Ecto neural progenitor cell (in vitro differentiated cells): ENCODE measurements at regions not wholly inside any gene's neighbourhood (a gene's known extent, or its start where the extent isn't known, plus 50 kb on each side); places are given as distances from the start of the nearest gene placed in this dataset.

Experiments used
- DNase-seq: peaks from one replicate; pipeline ENCODE4 v3.0.0-alpha.2; 2018; ENCODE audit warnings: low spot score

DNA sequence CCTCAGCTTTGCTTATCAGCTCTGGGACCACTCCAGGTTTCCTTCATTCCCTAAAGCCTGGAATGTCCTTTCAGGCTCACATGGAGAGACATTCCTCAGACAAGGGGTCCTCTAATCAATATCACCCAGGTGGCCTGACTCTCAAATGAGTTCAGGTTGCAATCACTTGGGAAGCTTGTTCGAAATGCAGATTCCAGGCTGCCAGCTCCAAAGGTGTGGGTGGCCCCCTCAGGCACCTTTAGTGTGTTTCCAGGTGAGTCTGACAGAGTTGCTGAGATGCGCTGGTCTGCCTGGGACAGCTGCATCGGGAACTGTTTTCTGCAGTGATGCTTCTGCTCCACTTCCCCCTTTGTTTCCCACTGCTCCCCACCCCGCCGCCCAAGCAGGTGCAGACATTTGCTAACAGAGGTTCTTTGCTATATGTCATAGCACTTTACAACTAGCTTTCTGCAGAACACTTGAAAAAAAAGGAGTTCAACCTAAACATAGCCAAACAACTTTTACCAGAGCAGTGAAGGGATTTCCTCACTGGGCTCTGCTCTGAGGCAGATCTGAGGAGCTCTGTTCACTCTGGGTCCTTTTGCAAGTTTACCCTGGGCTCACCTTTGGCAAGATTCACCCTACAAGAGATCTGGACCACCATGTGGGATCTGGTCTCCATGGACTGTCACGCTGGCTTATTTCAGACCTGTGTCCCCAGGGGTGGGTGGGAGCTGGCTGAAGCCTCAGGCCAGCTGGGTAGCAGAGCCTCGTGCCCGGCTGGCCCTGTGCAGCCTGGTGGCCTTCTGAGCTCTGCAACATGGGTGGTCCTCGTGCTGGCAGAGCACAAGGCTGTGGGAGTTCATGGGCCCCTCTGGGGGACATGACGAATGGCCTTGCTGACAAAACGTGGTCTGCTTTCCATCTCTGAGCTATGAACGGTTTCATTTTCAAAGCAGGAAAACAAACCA, 539.6 kb downstream of the CCDC171 start:
- peak; percentile 19 for DNase-seq

DNA sequence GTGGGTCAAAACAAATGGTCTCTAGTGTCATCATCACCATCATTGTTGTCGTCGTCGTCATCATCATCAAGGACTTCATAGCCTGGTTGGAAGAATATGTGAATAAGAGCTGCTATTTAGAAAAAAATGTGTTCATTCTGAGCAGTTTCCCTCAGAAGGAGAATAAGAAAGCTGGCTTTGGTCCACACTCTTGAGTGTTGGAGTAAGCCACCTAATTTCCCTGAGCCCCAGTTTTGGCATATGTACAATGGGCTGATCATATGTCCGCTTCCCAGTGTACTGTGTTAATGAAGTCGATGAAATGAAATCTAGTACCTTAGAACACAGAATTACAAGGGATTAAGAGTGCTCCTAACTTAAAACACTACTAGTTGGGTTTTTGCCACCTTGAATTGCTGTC, 545.5 kb downstream of the CCDC171 start:
- no peak for DNase-seq

DNA sequence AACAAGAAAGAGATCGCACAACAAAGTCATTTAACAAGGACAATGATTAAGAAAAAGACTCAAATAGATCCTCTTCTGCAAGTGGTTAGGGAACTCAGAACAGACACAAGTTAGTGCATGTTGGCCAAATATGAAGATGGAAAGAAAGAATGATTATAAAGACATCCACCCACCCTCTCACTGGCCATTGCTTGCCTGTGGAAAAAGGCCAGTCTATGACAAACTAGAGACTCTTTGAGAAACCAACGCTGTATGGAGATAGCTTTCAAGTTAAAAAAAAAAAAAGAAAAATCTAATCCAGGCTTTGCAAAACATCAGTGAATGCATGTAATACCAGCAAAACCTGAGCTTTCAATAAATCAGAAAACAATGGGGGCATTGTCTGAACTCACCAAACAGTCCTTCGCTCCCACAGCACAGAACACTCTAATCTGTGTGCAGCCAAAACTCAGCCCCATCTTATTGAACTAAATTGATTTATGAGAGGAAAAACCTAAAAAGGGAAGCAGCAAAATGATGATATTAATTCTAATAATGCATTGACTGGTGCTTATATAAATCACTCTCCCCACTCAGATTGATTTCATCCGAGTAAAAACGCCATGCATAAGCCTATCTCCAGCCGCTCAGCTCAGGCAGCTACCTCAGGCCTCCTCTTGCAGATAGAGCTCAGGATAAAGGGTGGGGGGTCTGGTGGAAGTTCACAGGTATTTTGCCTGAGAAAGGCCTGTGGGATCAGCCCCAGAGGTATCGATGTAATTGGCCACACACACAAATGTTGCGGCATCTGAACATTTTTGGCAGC, 547.1 kb downstream of the CCDC171 start:
- DNase-seq, result no peak

DNA sequence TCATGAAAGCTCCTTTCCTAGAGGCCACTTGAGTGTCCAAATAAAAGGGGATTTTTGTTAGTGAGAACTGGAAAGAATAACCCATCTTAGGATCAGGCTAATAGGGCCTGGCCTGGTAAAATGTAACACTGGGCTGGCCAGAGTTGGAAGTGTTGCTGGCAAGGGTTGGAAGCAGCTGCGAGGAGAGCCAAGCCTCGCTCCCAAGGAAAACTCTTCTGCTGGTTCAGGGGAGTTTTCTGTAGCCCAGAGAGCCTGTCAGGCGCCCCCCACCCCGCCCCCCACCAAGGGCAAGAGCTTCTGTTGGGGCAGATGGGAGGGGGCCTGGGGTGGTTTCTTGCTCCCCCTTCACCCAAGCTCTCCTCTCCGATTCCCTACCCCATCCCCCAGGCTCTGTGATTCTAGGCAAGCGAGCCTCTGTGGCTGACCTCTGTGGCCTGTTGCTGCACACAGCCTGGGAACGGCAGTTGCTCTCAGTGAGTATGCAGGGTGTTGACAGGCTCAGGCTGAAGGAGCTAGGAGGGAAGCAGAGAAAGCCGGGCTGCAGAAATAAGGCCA, 547.8 kb downstream of the CCDC171 start:
- peak; percentile 65 for DNase-seq

DNA sequence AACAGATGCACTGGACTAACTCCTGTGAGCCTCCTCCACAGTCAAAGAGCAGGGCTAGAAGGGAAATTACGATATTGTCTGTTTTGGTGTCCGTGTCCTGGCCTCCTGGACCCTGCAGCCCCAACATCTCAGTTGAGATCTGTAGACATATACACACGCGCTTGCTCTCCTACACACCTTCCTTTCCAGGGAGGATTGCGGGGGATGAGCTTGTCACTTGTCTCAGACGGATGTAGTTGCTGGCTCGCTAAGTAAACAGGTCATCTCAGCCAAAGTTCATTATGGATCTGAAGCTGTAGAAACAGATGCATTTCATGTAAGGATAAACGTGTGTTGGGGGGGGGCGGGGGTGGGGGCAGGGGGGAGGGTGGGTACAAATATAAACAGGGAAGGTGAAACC, 549.3 kb downstream of the CCDC171 start:
- DNase-seq, result no peak

DNA sequence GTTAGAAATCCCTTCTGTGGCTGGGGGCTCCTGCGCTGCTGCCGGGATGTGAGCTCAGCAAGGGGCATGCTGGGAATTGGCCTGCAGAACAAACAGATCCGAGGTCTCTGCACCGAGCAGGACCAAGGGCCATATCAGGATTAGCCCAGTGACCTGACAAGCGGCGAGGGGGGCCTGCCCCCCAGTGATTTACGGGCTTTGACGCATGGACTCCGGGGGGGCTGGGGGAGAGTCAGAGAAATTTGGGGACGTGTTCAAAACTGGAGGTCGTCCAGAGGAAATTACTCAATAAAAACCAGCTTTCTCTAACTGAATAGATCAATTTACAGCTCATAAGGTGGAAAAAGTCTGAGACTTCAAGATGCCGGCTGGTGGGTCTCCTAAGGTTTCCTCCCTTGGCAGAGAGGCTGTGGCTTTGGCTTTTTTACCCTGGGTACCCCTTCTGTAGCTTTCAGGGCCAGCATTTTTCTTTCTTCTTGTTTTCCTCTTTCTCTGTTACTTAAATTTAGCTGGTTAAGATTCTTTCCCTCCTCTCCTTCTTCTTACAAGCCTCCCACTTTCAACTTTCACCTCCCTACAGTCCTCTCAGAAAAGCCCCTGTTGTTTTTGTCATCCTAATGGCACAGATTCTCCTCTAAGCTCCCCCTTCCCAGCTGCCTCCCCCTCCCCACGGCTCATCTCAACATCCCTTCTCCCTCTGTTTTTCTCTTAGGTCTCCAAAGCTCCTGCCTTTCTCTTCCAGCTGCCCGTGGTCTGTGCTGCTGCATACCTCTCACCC, 551.0 kb downstream of the CCDC171 start:
- peak; percentile 52 for DNase-seq

DNA sequence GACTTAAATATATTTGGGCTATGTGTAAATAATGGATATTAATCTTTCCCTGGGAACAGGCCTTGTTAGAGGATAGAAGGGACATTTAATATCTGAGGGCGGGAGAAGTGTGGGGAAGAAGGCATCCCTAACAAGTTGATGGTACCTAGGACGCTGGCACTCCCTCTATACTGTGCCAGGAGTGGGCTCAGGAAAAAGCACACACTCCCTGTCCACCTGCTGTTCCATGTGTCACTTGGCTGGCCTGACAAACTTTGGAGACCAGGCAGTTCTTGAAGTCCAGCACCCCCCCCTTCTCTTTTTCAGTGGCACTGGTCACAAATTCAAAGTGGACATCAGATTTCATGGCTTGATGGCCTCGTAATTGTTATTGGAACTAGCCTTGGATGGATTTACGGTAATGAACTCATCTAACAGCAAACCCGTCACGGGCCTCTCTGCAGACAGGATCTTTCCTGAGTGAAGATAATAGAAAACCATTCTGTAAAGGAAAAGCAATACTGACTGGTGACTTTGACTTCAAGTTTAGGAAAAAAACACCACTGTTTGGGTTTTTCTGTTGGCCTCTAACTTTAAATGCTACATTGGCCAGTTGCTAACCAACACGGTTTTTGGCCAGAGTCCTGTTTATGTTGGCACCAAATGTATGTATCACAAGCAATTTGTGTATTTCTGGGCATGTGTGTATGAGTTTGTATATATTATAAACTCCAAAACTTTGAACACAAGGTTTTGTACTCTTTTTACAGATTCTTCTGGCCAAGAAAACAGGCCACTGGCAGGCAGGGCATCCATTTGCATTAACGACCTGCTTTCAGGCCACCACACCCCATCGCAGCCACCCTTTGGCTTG, 552.6 kb downstream of the CCDC171 start:
- no peak for DNase-seq

DNA sequence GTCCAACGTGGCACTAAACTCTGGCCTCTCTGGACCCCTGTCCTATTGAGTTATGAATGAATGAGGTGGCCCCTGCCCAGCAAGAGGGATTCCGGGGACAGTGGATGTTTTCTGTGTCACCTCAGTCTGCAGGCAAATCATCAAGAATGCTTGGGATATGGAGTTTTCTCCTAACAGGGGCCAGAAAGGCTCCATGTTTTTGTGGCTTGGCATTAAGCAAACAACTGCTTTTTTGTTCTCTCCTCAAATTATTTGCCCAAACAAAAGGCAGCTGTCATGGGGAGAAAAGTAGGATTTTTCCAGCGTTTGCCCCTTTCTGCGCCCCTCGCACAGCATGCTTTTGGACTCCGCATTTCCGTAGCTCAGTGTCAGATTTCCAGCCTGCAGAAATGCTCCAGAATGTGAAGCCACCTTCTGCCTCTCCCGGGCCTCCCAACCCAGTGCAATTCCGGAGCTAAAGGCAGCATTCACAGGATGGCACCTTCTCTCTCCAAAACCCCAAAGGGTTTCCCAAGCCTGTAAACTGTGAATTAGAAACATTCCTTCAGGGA, 553.3 kb downstream of the CCDC171 start:
- DNase-seq, result no peak

DNA sequence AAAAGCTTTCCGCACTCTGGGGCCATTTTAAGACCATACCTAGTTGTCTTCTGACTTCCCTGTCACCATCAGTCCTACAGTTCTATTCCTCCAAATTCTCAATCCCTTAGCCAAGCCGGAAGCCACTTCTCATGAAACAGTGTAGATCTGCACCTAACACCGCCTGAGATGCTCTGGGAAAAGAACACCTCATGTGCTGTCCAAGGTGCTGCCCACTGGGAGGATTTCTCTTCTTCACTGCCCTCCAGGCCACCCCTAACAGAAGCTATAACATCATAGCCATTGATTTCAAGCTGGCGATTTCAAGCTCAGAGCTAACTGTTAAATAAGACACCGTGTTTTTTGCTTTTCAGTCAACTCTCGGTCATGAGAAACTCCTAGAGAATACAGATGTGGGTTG, 559.3 kb downstream of the CCDC171 start:
- DNase-seq, result no peak

DNA sequence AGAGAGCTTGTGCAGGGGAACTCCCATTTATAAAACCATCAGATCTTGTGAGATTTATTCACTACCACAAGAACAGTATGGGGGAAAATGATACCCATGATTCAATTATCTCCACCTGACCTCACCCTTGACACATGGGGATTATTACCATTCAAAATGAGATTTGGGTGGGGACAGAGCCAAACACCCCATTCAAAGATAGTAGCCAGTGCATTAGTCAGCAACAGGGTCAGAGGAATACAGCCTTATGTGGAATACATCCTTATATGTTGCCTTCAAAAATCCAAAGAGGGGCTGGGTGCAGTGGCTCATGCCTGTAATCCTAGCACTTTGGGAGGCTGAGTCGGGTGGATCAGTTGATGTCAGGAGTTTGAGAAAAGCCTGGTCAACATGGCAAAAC, 563.2 kb downstream of the CCDC171 start:
- DNase-seq, result no peak

DNA sequence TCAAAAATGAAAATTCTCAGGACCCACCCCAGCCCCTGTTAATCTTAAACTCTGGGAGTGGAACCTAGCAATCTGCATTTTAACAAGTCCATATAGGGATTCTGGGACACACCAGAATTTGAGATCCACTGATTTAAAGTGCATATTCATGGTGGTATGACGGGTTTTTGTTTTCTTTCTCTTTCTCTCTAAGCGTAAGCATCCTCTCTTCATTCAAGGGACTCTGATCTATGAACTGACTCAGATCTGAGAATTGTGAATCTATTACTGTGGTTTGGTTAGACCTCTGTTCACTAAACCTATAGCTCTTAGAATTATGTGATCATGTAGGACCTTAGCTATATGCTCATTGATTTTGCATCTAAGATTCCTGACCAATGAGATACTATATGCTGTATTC, 565.2 kb downstream of the CCDC171 start:
- no peak for DNase-seq

DNA sequence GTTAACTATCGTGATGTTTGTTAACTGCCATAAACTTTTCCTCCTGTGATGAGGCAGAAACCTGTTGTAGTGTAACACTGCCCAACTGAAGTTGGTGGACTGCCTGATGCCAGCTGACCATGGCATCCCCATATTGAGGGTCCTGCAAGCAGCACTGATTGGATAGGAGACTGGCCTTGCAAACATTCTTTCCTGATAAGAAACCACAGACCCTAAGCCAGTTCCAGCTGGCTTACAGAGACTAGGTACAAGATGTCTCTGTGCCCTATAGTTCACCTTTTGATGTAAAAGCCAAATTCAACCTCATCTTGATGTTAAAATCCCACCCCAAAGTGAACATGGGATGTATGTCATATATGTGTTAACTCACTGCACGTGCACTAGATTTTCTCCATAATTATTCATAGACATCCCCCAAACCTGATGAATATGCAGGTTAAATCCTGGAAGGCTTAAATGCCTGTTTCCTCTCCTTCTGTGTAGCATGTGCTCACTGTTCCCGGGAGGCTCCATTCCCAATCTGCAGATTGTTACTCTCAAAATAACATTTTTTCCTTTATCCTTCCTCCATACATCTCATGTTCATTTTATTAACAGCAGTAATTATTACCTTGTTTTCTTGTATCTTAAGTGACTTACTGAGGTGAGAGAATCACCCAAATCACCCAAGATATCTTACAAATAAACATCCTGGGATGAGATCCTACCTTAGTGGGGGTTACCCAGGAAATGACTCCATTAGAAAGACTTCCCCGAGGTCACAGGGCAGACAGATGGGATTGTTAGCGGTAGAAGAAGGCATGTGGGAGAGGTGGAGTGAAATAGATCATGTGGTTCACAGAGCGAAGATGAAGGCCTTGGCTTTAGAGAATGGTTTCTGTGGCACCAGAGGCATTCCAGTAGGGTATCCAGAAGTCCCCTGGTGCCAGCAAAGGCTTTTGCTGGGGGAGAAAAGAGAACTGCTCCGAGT, 566.7 kb downstream of the CCDC171 start:
- no peak for DNase-seq

DNA sequence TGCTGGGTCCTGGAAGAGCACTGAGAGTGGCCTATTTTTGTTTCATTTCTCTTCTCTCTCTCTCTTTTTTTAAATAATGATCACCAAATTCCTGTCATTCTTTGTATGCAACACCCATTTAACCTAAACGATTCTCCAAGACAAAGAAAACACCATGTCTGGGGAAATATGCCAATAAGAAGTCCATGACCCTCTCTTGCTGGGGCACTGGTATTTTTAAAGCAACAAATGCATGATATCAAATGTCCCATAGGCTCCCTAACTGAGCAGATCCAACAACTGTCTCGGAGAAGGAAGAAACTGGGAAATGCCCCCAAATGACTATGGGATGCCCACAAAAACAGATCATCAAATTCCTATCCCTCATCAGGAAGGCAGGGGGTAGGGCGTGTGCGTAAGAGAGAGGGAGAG, 567.4 kb downstream of the CCDC171 start:
- DNase-seq, result no peak

DNA sequence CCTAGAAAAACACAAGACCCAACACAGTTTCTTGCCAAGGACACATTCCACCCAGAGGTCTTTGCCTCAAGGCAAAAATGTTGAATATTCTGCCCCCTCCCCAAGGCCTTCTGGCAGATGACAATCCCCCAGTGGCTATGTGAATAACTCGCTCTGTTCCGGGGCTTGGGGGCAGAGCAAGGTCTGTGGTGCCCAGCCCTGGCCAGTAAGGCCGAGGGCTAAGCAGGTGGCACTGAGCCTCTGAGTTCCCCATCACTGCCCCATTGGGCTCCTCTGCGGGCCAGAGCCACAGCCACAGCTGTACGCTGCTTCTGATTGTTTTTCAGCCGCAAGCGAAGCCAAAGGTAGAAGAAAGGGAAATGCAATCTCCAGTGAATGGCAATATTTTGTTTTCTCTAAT, 567.9 kb downstream of the CCDC171 start:
- DNase-seq, result no peak

DNA sequence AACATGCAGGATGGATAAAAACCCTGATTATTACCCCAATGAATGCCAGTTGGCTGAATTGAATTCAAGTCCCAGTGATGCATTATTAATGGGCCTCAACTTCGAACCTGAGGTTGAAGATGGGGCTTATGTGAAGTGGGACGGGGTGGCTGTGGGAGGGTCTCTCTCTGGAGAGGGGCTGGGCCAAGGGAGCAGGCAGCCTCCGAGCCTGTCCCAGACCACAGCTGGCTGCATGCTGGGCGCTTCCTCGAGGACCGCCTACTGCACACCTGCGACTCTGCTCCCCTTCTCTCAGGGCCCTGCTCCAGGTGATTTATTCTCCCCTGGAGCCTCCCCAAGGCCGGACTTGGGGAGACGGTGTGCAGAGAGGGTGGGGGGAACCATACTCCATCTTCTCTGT, 568.3 kb downstream of the CCDC171 start:
- DNase-seq, result no peak

DNA sequence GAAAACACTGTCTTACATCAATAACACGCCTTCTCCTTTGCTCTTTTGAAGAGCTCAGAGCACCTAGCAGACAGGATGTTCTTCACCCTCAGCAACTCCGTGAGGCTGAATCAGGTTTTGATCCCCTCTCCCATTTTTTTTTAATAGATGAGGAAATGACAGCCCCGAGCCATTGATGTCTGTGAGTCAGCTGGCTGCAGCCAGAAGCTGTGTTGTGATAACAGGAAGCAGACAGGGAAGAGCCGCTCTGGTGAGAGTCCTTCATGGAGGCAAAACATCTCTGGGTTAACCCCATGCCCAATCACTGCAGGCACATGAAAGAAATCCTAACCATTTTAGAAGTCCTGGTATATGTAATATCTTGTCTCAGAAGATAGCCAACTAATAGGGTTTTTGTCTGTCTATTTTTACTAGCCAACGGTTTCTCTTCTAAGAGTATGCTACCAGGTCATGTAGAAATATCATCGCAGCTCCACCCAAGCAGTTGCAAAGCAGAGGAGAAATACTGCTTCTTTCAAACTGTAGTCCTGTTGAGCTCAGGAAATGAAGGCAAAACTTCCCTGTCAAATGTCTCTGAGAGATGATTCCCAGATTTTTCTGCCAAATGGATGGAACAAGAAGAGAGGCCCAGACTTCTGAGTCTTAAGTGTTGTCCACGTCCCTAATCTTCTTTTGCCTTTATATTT, 568.9 kb downstream of the CCDC171 start:
- DNase-seq, result no peak

DNA sequence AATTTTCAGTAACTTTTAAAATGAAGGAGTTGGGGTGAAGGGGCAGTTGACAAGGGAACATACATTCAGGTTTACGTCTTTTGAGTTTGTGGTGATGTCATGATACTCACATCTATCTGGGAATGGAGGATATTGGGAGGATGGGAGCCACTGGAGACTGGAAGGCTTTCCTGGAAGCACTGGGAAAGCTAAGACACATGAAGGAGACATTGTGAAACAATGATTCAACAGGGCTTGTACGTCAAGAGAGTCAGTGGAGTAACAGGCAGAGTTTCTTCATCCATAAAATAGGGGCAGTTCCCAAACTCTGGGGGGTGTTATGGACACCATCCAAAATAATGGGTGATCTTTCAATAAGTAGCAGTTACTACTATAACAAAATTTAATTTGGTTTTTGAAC, 572.8 kb downstream of the CCDC171 start:
- no peak for DNase-seq

DNA sequence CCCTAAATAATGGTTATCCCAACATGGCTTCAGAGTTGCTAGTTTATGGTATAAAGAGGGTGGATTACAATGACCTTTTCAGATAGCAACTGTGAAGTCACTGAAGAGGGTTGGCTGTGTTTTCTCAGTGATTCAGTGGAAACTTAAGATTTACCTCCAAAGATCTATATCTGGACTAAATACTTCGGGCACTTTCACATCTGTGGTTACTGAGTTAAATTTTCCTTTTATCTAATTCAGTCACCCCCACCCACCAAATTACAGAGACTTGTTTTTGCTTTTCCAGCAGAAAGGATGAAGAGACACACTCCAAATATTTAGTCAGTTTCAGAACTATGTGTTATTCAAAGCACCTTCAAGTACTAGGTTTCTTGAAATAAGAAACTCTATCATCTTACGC, 573.2 kb downstream of the CCDC171 start:
- DNase-seq, result no peak

DNA sequence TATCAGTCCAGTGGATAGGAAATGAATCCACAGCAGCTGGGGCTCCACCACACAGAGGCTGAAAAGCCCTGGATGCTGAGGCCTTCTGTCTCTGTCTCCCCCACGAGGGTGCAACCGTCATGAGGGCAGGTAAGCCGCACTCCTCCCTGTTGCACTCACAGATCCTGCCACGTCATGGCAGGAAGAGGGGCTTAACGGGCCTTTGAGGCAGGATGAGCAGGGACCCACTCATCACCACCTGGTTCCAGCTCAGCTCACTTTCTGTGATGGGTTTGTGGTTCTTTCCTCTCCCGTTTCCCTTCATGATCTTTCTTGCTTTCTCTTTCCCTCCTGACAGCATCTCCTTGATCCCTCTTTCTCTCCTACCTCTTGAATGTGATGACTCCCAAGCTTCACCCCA, 575.2 kb downstream of the CCDC171 start:
- DNase-seq, result no peak
